ENCODE measurements at regions not wholly inside any gene's neighbourhood (a gene's known extent, or its start where the extent isn't known, plus 50 kb on each side); places are given as distances from the start of the nearest gene placed in this dataset.

- TF ChIP-seq CTCF (IDR thresholded peaks at IDR 0.05 in 4 of 5, conservative IDR thresholded peaks at IDR 0.05 in 1 of 5), result no peak
- no peak for TF ChIP-seq POLR2A (IDR thresholded peaks at IDR 0.05)
- in situ Hi-C loops (cut with MboI; ENCODE audit: low sequenced_read_pairs in 4 of 4), result no loop called here
- ATAC-seq (no peak), DNase-seq (no peak)
- intact Hi-C loops (cut with DNase I; ENCODE audit: low total_unique reads), result no loop called here
- no peaks in the 10 kb centered on the region for H3K9me3 ChIP-seq
- no peak overlapping the region for H3K27ac ChIP-seq
- H3K4me1 ChIP-seq, result no peaks in the 10 kb centered on the region
- no peak overlapping the region for H3K4me3 ChIP-seq
- H3K36me3 ChIP-seq, result no peaks in the 10 kb centered on the region
- H3K27me3 ChIP-seq, result no peaks in the 10 kb centered on the region
Observed at GRCh38 chr10:90269699-90270098, 568.3 kb downstream of the KIF20B start.

- Histone ChIP-seq H3K27ac (no peak overlapping the region), H3K9me3 (no peaks in the 10 kb centered on the region), H3K27me3 (no peaks in the 10 kb centered on the region), H3K4me1 (no peaks in the 10 kb centered on the region), H3K4me3 (no peak overlapping the region), H3K36me3 (no peaks in the 10 kb centered on the region)
- in situ Hi-C loops (cut with MboI; ENCODE audit: low sequenced_read_pairs in 4 of 4) (no loop called here), intact Hi-C loops (cut with DNase I; ENCODE audit: low total_unique reads) (no loop called here)
- no peak for DNase-seq
- no peak for TF ChIP-seq POLR2A (IDR thresholded peaks at IDR 0.05)
- no peak for TF ChIP-seq CTCF (IDR thresholded peaks at IDR 0.05 in 4 of 5, conservative IDR thresholded peaks at IDR 0.05 in 1 of 5)
- ATAC-seq, result no peak
Observed at GRCh38 chr10:90274721-90275468, 573.5 kb downstream of the KIF20B start.

GRCh38 chr10:90276894-90277475 lies 575.6 kb downstream of the KIF20B start:
- H3K36me3 ChIP-seq, result no peaks in the 10 kb centered on the region
- intact Hi-C loops (cut with DNase I; ENCODE audit: low total_unique reads) (no loop called here), in situ Hi-C loops (cut with MboI; ENCODE audit: low sequenced_read_pairs in 4 of 4) (no loop called here)
- no peak for DNase-seq
- no peaks in the 10 kb centered on the region for H3K27me3 ChIP-seq
- no peak for ATAC-seq
- no peak overlapping the region for H3K4me3 ChIP-seq
- no peak for TF ChIP-seq POLR2A (IDR thresholded peaks at IDR 0.05)
- no peak for TF ChIP-seq CTCF (IDR thresholded peaks at IDR 0.05 in 4 of 5, conservative IDR thresholded peaks at IDR 0.05 in 1 of 5)
- no peak overlapping the region for H3K27ac ChIP-seq
- H3K4me1 ChIP-seq, result no peaks in the 10 kb centered on the region
- H3K9me3 ChIP-seq, result no peaks in the 10 kb centered on the region

GRCh38 chr10:90286406-90286805 lies 571.4 kb downstream of the HTR7 start:
- intact Hi-C loops (cut with DNase I; ENCODE audit: low total_unique reads), result no loop called here
- Histone ChIP-seq H3K4me3 (no peak overlapping the region), H3K36me3 (no peaks in the 10 kb centered on the region), H3K27ac (no peak overlapping the region), H3K9me3 (no peaks in the 10 kb centered on the region), H3K27me3 (no peaks in the 10 kb centered on the region), H3K4me1 (no peaks in the 10 kb centered on the region)
- ATAC-seq (no peak), DNase-seq (no peak)
- TF ChIP-seq CTCF (IDR thresholded peaks at IDR 0.05 in 4 of 5, conservative IDR thresholded peaks at IDR 0.05 in 1 of 5), result no peak
- TF ChIP-seq POLR2A (IDR thresholded peaks at IDR 0.05), result no peak
- in situ Hi-C loops (cut with MboI; ENCODE audit: low sequenced_read_pairs in 4 of 4), result no loop called here

Data from gastrocnemius medialis (tissue), 4 donors.